DMS53 treated with DMSO at 0.1 percent for 48 hours (cell line): ENCODE measurements at regions not wholly inside any gene's neighbourhood (a gene's known extent, or its start where the extent isn't known, plus 50 kb on each side); places are given as distances from the start of the nearest gene placed in this dataset.

Source experiments
- DNase-seq: peaks from one replicate; lab custom pipeline; 2025; ENCODE audit not compliant: unreplicated experiment; lab: John Stamatoyannopoulos, UW

- DNase-seq: no peak
Measured at GRCh38 chr18:43635397-43635796, 358.1 kb upstream of the SYT4 start.

GRCh38 chr18:43642727-43643330 is 365.5 kb upstream of the SYT4 start:
- DNase-seq: no peak

DNA sequence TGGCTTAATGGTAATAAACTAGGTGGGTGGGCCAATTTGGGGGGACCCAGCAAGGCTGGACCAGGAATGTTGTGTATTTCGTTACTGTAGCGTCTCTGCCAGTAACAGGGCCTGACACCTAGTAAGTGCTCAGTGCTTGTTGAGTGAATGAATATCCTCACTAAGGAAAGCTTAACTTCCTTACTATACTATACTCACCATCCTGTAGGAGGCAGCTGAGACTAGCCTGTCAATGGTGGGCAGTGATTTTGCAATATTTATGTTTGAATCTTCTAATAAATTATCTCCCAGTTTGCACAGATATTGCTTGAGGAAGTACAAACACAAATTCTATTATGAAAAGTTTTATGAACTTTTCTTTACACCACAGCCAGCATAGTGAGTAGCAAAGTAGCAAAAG is 370.7 kb upstream of the SYT4 start:
- no peak for DNase-seq

DNA sequence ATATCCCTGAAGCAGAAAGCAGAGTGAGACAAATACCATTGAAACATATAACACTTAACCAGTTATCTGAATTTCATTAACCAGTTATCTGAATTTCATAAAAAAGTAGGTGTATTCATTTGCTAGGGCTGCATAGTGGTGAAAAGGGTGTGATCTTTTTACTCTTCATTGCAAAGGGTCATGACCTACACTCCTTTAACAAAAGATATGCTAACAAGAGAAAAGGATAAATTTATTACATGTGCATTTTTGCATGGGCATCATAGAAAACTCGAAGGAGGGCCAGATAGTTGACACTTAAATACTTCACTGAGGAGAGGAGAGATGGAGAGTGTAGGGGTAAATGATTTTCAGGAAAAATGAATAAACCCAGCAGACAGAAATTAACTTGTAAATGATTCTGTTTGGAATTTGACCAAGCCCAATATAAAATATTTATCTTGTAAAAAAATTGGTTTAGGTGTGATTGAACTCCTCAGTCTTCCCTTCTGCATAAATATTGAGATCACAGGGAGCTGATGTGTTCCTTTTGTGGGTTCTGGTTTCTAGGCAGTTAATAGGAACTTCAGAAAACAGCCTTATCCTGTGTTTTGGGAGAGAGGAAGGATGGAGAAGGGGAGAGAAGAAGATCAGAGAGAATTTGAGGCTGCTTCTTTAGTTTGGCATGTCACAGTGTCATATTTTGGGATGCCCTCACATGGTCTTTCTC is 372.5 kb upstream of the SYT4 start:
- no peak for DNase-seq

DNA sequence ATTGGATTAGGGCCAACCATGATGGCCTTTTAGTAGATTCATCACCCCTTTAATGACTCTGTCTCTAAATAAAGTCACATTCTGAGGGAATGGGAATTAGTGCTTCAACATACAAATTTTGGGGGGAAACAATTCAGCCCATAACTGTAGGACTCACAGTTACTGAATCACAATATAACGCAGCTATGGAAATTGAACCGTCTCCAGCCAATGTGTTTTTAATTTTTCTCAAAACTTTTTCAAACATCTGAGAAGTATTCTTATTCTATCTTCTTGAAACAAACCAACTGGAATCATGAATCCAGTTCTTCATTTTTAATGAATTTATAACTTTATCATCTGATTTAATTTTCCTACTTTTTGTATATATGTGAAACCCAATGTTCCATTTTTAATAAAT is 373.1 kb upstream of the SYT4 start:
- DNase-seq: no peak

- DNase-seq: no peak
Measured at GRCh38 chr18:43651057-43651456, 373.8 kb upstream of the SYT4 start.

DNA sequence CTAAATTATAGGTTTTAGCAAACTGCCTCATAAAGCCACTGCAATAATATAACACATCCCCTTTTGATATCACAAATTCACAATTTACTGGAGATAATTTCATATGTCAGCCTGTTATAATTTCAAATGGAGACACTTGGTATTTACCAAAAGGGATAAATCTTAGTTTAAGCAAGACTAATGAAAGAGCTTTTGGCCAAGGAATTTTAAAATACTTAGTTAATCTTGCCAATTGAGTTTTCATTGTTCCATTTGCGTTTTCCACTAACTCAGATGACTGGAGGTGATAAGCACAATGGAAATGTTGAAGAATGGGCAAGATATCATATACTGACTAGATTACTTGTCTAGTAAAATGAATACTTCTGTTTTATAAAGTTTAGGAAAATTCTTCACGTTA is 379.3 kb upstream of the SYT4 start:
- no peak for DNase-seq

- peak; percentile 72 for DNase-seq
Measured at GRCh38 chr18:43661570-43661969, 384.3 kb upstream of the SYT4 start.

DNA sequence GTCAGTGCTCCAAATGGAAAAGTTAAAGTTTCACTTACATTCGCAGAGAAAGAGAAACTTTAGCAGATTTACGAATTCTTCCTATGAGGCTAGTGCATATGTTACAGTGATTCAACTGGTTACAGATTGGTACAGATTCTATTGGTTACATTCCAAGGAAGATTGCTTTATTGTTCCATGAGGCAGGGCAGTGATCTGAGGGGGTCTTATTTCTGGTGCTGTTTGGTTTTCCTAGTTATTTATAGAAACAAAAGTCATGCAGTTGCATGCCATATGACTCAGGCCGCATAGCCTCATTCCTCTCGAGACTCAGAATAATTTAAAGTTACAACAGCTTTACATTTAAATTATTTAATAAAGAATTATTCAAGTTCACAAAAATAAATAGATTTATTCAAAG is 385.4 kb upstream of the SYT4 start:
- DNase-seq: no peak

DNA sequence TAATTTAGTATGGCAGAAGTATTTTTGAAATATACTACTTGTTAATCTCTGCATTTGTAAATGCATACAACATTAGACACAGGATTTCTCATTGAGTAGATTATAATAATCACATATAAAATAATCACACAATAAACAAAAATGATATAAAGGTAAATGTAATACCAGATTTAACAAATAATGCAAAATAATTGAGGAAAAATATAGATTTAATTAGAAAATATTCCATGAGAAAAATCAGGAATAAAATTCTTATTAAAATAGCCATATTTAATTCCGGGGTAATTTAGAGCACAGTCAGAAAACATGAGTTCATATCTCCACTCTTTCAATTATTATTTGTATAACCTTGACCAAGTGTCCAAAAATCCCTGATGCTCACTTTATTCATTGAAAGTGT is 385.9 kb upstream of the SYT4 start:
- DNase-seq: no peak

- no peak for DNase-seq
Measured at GRCh38 chr18:43664487-43665008, 387.3 kb upstream of the SYT4 start.

- no peak for DNase-seq
Measured at GRCh38 chr18:43665105-43665788, 388.0 kb upstream of the SYT4 start.

- no peak for DNase-seq
Measured at GRCh38 chr18:43668866-43669265, 391.6 kb upstream of the SYT4 start.

- no peak for DNase-seq
Measured at GRCh38 chr18:43671431-43671830, 394.1 kb upstream of the SYT4 start.

DNA sequence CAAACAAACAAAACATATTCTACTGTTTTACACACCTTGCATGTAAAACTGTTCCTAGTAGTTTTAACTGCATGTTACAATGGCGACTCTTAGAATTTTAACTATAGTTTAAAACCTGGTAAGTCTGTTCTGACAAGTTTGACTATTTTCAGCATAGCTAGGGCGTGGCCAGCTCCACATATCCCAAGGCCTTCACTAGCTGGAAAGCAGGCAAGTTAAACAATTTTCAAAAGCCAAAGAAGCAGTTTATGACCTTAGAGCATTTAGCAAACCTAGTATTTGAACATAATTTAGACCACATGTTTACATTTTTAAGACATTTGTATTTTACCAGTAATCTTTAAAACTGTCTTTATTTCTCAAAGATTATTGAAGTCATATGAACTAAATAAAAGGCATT is 402.8 kb upstream of the SYT4 start:
- DNase-seq: no peak

DNA sequence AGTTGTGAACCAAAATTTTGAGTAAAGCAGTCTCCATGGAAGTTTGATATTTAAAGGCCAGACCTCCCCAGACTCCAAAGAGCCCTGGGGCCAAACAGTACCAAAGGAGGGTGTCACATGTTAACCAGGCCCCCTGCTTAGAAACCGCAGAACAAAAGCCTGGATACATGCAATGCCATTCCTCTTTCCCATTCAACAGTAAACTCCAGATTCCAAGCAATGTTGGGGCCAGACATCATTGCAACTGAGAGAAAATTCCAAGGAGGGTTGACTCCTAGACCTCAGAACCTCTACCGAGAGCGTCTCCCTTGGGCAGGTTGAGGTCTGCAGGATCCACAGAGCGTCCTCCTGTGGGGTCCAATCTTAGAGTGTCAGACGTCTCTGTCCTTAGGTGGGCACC is 404.4 kb upstream of the SYT4 start:
- no peak for DNase-seq

DNA sequence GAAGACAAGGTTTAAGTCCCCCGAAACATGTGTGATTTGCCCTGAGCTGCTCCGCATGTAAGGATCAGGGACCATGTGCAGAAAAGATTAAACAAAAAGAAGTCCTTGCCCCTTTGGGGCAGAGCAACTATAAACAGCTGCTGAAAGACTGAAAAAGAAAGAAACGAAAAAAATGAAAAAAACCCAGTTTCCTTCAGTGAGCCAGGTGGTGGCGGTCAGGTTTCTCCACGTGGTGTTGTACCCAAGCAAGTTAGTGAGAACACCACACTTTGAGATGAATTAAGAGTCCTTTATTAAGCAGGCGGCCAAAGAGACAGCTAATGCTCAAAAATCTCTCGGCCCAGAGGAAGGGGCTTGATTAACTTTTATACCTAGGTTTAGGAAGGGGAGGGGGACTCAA is 404.9 kb upstream of the SYT4 start:
- no peak for DNase-seq

- DNase-seq: no peak
Measured at GRCh38 chr18:43686709-43687108, 409.4 kb upstream of the SYT4 start.

DNA sequence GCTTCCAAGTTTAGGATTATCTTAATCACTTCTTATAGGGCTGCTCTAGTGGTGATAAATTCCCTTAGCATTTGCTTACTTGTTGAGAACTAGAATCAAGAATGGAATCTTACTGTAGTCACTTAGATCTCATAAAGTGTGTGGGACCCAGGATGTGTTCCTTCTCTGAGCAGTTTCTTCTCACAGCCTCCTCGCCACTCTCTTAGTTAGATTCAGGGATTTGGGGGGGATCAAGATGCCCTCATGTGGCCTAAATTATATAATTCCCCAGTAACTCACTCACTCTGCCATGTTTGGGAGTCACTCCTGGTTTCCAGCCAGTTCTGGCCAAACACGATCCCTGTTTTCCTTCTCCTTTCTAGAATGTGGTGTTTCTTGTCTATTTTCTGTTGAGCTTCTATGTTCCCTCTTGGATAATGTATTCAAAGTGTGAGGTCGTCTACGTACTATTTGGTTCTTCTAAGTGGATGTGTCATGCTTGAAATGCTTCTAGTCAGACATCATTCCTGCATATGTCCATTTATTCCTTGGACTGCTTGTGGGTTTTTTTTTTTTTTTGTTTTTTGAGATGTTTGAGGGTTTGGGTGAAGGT is 414.9 kb upstream of the SYT4 start:
- DNase-seq: no peak

GRCh38 chr18:43702399-43702798 is 425.1 kb upstream of the SYT4 start:
- no peak for DNase-seq

DNA sequence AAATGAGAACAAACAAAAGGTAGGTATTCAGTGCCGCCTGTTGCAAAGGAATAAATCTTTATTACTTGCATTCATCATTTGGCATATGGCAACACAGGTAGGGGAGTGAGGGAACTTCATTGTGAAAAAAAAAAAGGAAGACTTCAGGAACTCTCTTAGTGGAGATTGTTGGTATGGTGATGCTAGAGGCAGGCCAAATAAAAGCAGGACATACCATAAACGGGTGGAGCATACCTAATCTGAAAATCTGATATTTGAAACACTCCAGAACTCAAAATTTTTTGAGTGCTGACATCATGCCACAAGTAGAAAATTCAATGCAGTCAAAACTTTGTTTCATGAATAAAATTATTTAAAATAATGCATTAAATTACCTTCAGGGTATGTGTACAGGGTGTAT is 425.8 kb upstream of the SYT4 start:
- no peak for DNase-seq

- no peak for DNase-seq
Measured at GRCh38 chr18:43705850-43706249, 428.6 kb upstream of the SYT4 start.
